ENCODE measurements at regions not wholly inside any gene's neighbourhood (a gene's known extent, or its start where the extent isn't known, plus 50 kb on each side); places are given as distances from the start of the nearest gene placed in this dataset.
A peak's percentile ranks its signal among the peaks of the same experiment; 100 is the strongest.

GRCh38 chr13:99875391-99875790 lies 96.2 kb downstream of the ZIC5 start:
- DNase-seq (ENCODE audit: insufficient read length, low spot score): no peak
- no peak for TF ChIP-seq POLR2A (IDR thresholded peaks at IDR 0.05; ENCODE audit: low read depth, low read length)
- no peak for FAIRE-seq

- TF ChIP-seq POLR2A (IDR thresholded peaks at IDR 0.05; ENCODE audit: low read depth, low read length): no peak
- FAIRE-seq: peak; percentile 67
- DNase-seq (ENCODE audit: insufficient read length, low spot score): no peak
Observed at GRCh38 chr13:99873832-99874430, 97.6 kb downstream of the ZIC5 start.

- no peak for TF ChIP-seq POLR2A (IDR thresholded peaks at IDR 0.05; ENCODE audit: low read depth, low read length)
- DNase-seq (ENCODE audit: insufficient read length, low spot score): no peak
- peak; percentile 83 for FAIRE-seq
Observed at GRCh38 chr13:99873141-99873540, 98.4 kb downstream of the ZIC5 start.

GRCh38 chr13:99871249-99871898 lies 100.2 kb downstream of the ZIC5 start:
- no peak for TF ChIP-seq POLR2A (IDR thresholded peaks at IDR 0.05; ENCODE audit: low read depth, low read length)
- DNase-seq (ENCODE audit: insufficient read length, low spot score) (no peak), FAIRE-seq (peak; percentile 81)

- FAIRE-seq (no peak), DNase-seq (ENCODE audit: insufficient read length, low spot score) (no peak)
- TF ChIP-seq POLR2A (IDR thresholded peaks at IDR 0.05; ENCODE audit: low read depth, low read length): no peak
Observed at GRCh38 chr13:99870541-99870940, 101.0 kb downstream of the ZIC5 start.

GRCh38 chr13:99869830-99870229 lies 101.7 kb downstream of the ZIC5 start:
- no peak for FAIRE-seq
- TF ChIP-seq POLR2A (IDR thresholded peaks at IDR 0.05; ENCODE audit: low read depth, low read length): no peak
- no peak for DNase-seq (ENCODE audit: insufficient read length, low spot score)

GRCh38 chr13:99868767-99869166 lies 102.8 kb downstream of the ZIC5 start:
- TF ChIP-seq POLR2A (IDR thresholded peaks at IDR 0.05; ENCODE audit: low read depth, low read length): no peak
- FAIRE-seq (peak; percentile 88), DNase-seq (ENCODE audit: insufficient read length, low spot score) (no peak)

GRCh38 chr13:99867535-99868257 lies 103.9 kb downstream of the ZIC5 start:
- FAIRE-seq (peak; percentile 52), DNase-seq (ENCODE audit: insufficient read length, low spot score) (no peak)
- TF ChIP-seq POLR2A (IDR thresholded peaks at IDR 0.05; ENCODE audit: low read depth, low read length): no peak

GRCh38 chr13:99866781-99867180 lies 104.8 kb downstream of the ZIC5 start:
- TF ChIP-seq POLR2A (IDR thresholded peaks at IDR 0.05; ENCODE audit: low read depth, low read length): no peak
- DNase-seq (ENCODE audit: insufficient read length, low spot score) (no peak), FAIRE-seq (no peak)

- DNase-seq (ENCODE audit: insufficient read length, low spot score) (no peak), FAIRE-seq (no peak)
- TF ChIP-seq POLR2A (IDR thresholded peaks at IDR 0.05; ENCODE audit: low read depth, low read length): no peak
Observed at GRCh38 chr13:99865420-99865930, 106.1 kb downstream of the ZIC5 start.

GRCh38 chr13:99864627-99864990 lies 107.0 kb downstream of the ZIC5 start:
- no peak for DNase-seq (ENCODE audit: insufficient read length, low spot score)
- TF ChIP-seq POLR2A (IDR thresholded peaks at IDR 0.05; ENCODE audit: low read depth, low read length): no peak
- FAIRE-seq: no peak

GRCh38 chr13:99863789-99864626 lies 107.6 kb downstream of the ZIC5 start:
- no peak for TF ChIP-seq POLR2A (IDR thresholded peaks at IDR 0.05; ENCODE audit: low read depth, low read length)
- DNase-seq (ENCODE audit: insufficient read length, low spot score) (no peak), FAIRE-seq (no peak)

- no peak for TF ChIP-seq POLR2A (IDR thresholded peaks at IDR 0.05; ENCODE audit: low read depth, low read length)
- peak; percentile 75 for FAIRE-seq
Observed at GRCh38 chr13:99862244-99862643, 109.3 kb downstream of the ZIC5 start.

GRCh38 chr13:99861771-99862170 lies 109.8 kb downstream of the ZIC5 start:
- DNase-seq (ENCODE audit: insufficient read length, low spot score) (no peak), FAIRE-seq (peak; percentile 36)
- no peak for TF ChIP-seq POLR2A (IDR thresholded peaks at IDR 0.05; ENCODE audit: low read depth, low read length)

More at GRCh38 chr13:99862244-99862643, 109.3 kb downstream of the ZIC5 start:
- no peak for DNase-seq (ENCODE audit: insufficient read length, low spot score)
